ENCODE measurements at regions not wholly inside any gene's neighbourhood (a gene's known extent, or its start where the extent isn't known, plus 50 kb on each side); places are given as distances from the start of the nearest gene placed in this dataset.

- ChIA-PET CTCF (no interaction called here), POLR2A (no interaction called here)
- no peaks in the 10 kb centered on the region for H3K4me1 ChIP-seq (ENCODE audit: control insufficient read depth, insufficient read depth, low read length)
- BruUV-seq (replicated peaks): no TSS peak
- DNase-seq (ENCODE audit: low read depth, low spot score) (no peak), ATAC-seq (no peak)
- H3K27ac ChIP-seq (ENCODE audit: low read length): no peak overlapping the region
- no peaks in the 10 kb centered on the region for H3K36me3 ChIP-seq (ENCODE audit: control insufficient read depth, insufficient read depth, low read length)
- intact Hi-C loops (cut with micrococcal nuclease; ENCODE audit: unreplicated experiment): no loop called here
- TF ChIP-seq TCF7L2 (IDR thresholded peaks at IDR 0.05; ENCODE audit: low read depth, low read length) (no peak), SIN3A (IDR thresholded peaks at IDR 0.05; ENCODE audit: borderline replicate concordance, insufficient read depth, low read depth, low read length) (no peak)
- in situ Hi-C loops (cut with HindIII; ENCODE audit: low pct_unique_long_range_greater_than_20kb, low sequenced_read_pairs): no loop called here
- H3K27me3 ChIP-seq (ENCODE audit: control insufficient read depth, insufficient read depth, low read length): peaks cover 3% of the 10 kb centered on the region
- no peaks in the 10 kb centered on the region for H3K9me3 ChIP-seq (ENCODE audit: control insufficient read depth, insufficient read depth, low read depth, low read length)
- H3K4me3 ChIP-seq (ENCODE audit: low read depth in 2 of 2, low read length in 2 of 2): no peak overlapping the region
Observed at GRCh38 chr6:82063574-82063973, 184.0 kb downstream of the IBTK start.

GRCh38 chr6:82062219-82062618 is 185.3 kb downstream of the IBTK start:
- peaks cover 3% of the 10 kb centered on the region for H3K27me3 ChIP-seq (ENCODE audit: control insufficient read depth, insufficient read depth, low read length)
- no TSS peak for BruUV-seq (replicated peaks)
- H3K27ac ChIP-seq (ENCODE audit: low read length): no peak overlapping the region
- CTCF ChIA-PET: no interaction called here
- in situ Hi-C loops (cut with HindIII; ENCODE audit: low pct_unique_long_range_greater_than_20kb, low sequenced_read_pairs): no loop called here
- H3K4me1 ChIP-seq (ENCODE audit: control insufficient read depth, insufficient read depth, low read length): no peaks in the 10 kb centered on the region
- ATAC-seq (no peak), DNase-seq (ENCODE audit: low read depth, low spot score) (no peak)
- TF ChIP-seq SIN3A (IDR thresholded peaks at IDR 0.05; ENCODE audit: borderline replicate concordance, insufficient read depth, low read depth, low read length) (no peak), POLR2AphosphoS5 (IDR thresholded peaks at IDR 0.05; ENCODE audit: low read depth, low read length) (no peak), REST (IDR thresholded peaks at IDR 0.05; ENCODE audit: insufficient read depth in 1 of 2, low read depth in 2 of 2, low read length in 1 of 2) (no peak), CTCF (IDR thresholded peaks at IDR 0.05) (no peak), TCF7L2 (IDR thresholded peaks at IDR 0.05; ENCODE audit: low read depth, low read length) (no peak)
- H3K9me3 ChIP-seq (ENCODE audit: control insufficient read depth, insufficient read depth, low read depth, low read length): no peaks in the 10 kb centered on the region
- H3K36me3 ChIP-seq (ENCODE audit: control insufficient read depth, insufficient read depth, low read length): no peaks in the 10 kb centered on the region
- POLR2A ChIA-PET: no interaction called here
- no peak overlapping the region for H3K4me3 ChIP-seq (ENCODE audit: low read depth in 2 of 2, low read length in 2 of 2)
- intact Hi-C loops (cut with micrococcal nuclease; ENCODE audit: unreplicated experiment): no loop called here

- CTCF ChIA-PET: no interaction called here
- Histone ChIP-seq H3K4me1 (ENCODE audit: control insufficient read depth, insufficient read depth, low read length) (no peaks in the 10 kb centered on the region), H3K27ac (ENCODE audit: low read length) (no peak overlapping the region), H3K4me3 (ENCODE audit: low read depth in 2 of 2, low read length in 2 of 2) (no peak overlapping the region), H3K27me3 (ENCODE audit: control insufficient read depth, insufficient read depth, low read length) (no peaks in the 10 kb centered on the region; the same call in 1 of the 2 replicates), H3K36me3 (ENCODE audit: control insufficient read depth, insufficient read depth, low read length) (no peaks in the 10 kb centered on the region), H3K9me3 (ENCODE audit: control insufficient read depth, insufficient read depth, low read depth, low read length) (no peaks in the 10 kb centered on the region)
- no peak for DNase-seq (ENCODE audit: low read depth, low spot score)
- intact Hi-C loops (cut with micrococcal nuclease; ENCODE audit: unreplicated experiment) (no loop called here), in situ Hi-C loops (cut with HindIII; ENCODE audit: low pct_unique_long_range_greater_than_20kb, low sequenced_read_pairs) (no loop called here)
- BruUV-seq (replicated peaks): no TSS peak
- TF ChIP-seq TCF7L2 (IDR thresholded peaks at IDR 0.05; ENCODE audit: low read depth, low read length) (no peak), POLR2AphosphoS5 (IDR thresholded peaks at IDR 0.05; ENCODE audit: low read depth, low read length) (no peak), SIN3A (IDR thresholded peaks at IDR 0.05; ENCODE audit: borderline replicate concordance, insufficient read depth, low read depth, low read length) (no peak), CTCF (IDR thresholded peaks at IDR 0.05) (no peak), REST (IDR thresholded peaks at IDR 0.05; ENCODE audit: insufficient read depth in 1 of 2, low read depth in 2 of 2, low read length in 1 of 2) (no peak)
- no peak for ATAC-seq
- POLR2A ChIA-PET: no interaction called here
Observed at GRCh38 chr6:82057846-82058554, 189.5 kb downstream of the IBTK start.

Data from Panc1 (cell line).